ENCODE measurements at regions not wholly inside any gene's neighbourhood (a gene's known extent, or its start where the extent isn't known, plus 50 kb on each side); places are given as distances from the start of the nearest gene placed in this dataset.

DNA sequence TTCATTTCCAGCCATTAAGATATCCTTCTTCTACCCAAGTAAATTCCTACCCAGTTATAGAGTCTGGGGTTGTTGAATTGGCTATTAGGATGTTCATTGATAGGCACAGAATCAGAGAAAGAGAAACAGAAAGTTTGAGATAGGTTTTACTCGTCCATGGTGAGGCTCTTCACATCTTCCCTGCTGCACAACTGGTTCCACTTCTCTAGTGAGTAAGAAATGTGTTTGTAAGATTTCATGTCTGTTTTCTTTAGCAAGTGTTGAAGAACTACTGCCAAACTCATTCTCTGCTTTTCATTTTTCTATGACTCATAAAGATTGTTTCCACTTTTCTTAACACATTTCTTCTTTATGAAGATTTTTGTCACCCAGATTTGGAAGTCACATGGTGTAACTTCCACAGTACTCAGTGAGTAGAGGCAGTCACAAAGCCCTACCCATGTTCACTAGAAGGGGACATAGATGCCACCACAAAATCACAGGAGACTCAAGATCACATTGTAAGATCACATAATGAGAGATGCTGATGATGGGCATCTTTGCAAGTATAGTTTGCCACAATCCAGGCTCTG lies 152.3 kb downstream of the SNX7 start:
- Histone ChIP-seq H3K9me3 (ENCODE audit: severe bottlenecking) (no peaks in the 10 kb centered on the region), H3K36me3 (no peaks in the 10 kb centered on the region), H3K4me3 (ENCODE audit: low read depth, low read length) (no peak overlapping the region), H3K27me3 (ENCODE audit: insufficient read depth, low read depth, severe bottlenecking) (no peaks in the 10 kb centered on the region), H3K27ac (no peak overlapping the region)
- no peak for DNase-seq
- TF ChIP-seq, protein P1, sequence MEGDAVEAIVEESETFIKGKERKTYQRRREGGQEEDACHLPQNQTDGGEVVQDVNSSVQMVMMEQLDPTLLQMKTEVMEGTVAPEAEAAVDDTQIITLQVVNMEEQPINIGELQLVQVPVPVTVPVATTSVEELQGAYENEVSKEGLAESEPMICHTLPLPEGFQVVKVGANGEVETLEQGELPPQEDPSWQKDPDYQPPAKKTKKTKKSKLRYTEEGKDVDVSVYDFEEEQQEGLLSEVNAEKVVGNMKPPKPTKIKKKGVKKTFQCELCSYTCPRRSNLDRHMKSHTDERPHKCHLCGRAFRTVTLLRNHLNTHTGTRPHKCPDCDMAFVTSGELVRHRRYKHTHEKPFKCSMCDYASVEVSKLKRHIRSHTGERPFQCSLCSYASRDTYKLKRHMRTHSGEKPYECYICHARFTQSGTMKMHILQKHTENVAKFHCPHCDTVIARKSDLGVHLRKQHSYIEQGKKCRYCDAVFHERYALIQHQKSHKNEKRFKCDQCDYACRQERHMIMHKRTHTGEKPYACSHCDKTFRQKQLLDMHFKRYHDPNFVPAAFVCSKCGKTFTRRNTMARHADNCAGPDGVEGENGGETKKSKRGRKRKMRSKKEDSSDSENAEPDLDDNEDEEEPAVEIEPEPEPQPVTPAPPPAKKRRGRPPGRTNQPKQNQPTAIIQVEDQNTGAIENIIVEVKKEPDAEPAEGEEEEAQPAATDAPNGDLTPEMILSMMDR (IDR thresholded peaks at IDR 0.05; ENCODE audit: low read depth, low read length): no peak

DNA sequence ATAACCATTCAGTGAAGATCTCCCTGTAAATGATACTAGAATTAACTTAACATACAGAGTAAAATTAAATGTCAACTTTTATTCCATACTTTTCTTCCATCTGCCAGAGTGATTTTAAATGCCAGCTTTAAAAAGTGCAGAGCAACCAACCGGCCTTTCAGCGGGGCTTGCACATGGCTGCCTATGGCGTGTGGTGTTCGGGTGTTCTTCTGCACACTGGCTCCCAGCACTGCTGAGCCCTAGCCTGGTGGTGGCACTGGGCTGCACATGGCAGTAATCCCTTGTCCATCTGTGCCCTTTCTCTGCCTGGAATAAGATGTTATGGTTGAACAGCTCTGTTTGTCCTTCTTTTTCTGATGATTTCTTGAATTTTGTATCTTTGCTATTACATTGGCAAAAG lies 156.3 kb downstream of the SNX7 start:
- Histone ChIP-seq H3K36me3 (no peaks in the 10 kb centered on the region), H3K27me3 (ENCODE audit: insufficient read depth, low read depth, severe bottlenecking) (no peaks in the 10 kb centered on the region), H3K4me3 (ENCODE audit: low read depth, low read length) (no peak overlapping the region), H3K27ac (no peak overlapping the region), H3K9me3 (ENCODE audit: severe bottlenecking) (no peaks in the 10 kb centered on the region)
- TF ChIP-seq, protein P1 (IDR thresholded peaks at IDR 0.05; ENCODE audit: low read depth, low read length): no peak
- peak; percentile 21 for DNase-seq

DNA sequence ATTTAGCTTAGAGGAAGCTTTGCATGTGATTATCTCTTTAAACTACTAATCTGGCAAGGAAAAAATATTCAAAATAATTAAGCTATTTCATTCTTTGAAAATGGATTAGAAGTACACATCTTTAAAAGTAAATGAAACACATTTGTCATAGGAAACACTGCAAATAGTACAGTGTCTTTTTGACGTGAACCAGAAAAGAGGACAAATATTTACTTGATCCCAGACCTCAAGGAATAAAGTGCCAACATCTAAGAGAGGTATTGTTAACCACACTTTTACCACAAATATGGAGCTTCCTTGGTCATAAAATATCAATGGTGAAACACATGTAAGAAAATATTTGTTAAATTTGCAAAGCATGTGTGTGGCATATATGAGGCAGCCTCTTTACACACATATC lies 159.9 kb downstream of the SNX7 start:
- no peak for DNase-seq
- TF ChIP-seq, protein P1 (IDR thresholded peaks at IDR 0.05; ENCODE audit: low read depth, low read length): no peak
- H3K27ac ChIP-seq: no peak overlapping the region
- no peaks in the 10 kb centered on the region for H3K36me3 ChIP-seq
- no peaks in the 10 kb centered on the region for H3K27me3 ChIP-seq (ENCODE audit: insufficient read depth, low read depth, severe bottlenecking)
- no peaks in the 10 kb centered on the region for H3K9me3 ChIP-seq (ENCODE audit: severe bottlenecking)
- no peak overlapping the region for H3K4me3 ChIP-seq (ENCODE audit: low read depth, low read length)

DNA sequence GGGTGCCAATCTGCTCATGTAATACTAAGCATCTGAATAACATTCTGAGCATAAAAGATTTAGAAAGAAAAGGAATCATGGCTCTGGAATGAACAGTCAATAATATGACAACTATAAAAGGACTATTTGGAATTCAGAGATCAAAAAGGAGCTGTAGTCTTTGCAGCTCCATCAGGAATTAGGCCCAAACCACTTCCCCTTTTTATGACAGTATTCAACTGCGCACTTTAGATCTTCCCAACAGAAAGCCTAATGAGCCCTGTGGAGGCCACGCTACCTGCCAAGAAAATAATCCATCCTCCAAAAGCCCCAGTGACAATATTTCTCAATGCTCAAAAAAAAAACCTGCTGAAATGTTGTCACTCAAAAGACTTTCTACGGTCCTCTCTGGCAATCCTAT lies 163.2 kb downstream of the SNX7 start:
- Histone ChIP-seq H3K27me3 (ENCODE audit: insufficient read depth, low read depth, severe bottlenecking) (no peaks in the 10 kb centered on the region), H3K9me3 (ENCODE audit: severe bottlenecking) (no peaks in the 10 kb centered on the region), H3K27ac (no peak overlapping the region), H3K4me3 (ENCODE audit: low read depth, low read length) (no peak overlapping the region), H3K36me3 (no peaks in the 10 kb centered on the region)
- no peak for DNase-seq
- TF ChIP-seq, protein P1 (IDR thresholded peaks at IDR 0.05; ENCODE audit: low read depth, low read length): no peak

DNA sequence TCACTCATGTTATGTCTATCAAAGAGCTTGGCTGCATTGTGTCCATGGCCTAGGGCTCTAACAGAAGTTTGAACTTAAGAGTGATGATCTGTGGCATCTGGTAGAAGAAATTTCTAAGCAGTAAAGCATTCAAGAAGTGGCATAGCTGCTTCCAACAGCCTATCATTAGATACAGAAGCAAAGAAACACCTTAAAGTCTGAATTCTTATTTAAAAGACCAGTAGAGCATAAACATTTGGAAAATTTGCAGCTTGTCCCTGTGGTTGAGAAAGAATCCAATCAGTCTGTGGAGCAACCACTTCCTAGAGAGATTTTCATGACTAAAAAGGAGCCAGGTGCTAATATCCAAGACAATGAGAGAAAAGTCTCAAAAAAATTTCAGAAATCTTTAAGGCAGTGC lies 165.5 kb downstream of the SNX7 start:
- Histone ChIP-seq H3K27ac (no peak overlapping the region), H3K4me3 (ENCODE audit: low read depth, low read length) (no peak overlapping the region), H3K9me3 (ENCODE audit: severe bottlenecking) (no peaks in the 10 kb centered on the region), H3K27me3 (ENCODE audit: insufficient read depth, low read depth, severe bottlenecking) (no peaks in the 10 kb centered on the region), H3K36me3 (no peaks in the 10 kb centered on the region)
- TF ChIP-seq, protein P1 (IDR thresholded peaks at IDR 0.05; ENCODE audit: low read depth, low read length): no peak
- DNase-seq: no peak

DNA sequence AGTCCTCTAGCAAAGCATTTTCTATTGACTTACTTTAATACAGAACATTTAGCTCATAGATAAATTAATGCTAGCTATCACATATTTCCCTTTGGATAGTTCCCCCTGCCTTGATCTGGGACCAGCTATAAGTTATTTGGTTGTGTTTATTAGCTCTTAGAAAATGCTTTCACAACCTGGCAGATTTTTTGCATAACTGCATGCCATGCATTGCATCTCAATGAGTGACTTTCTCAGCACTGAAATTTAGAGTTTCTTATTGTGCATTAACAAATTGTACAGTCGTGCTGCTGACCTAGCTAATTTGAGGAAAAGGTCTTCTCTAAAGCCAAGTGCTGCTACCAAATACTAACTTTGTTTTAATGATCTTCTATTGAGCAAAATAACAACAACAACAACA lies 164.8 kb downstream of the PLPPR5 start:
- Histone ChIP-seq H3K36me3 (no peaks in the 10 kb centered on the region), H3K27ac (no peak overlapping the region), H3K9me3 (ENCODE audit: severe bottlenecking) (no peaks in the 10 kb centered on the region), H3K27me3 (ENCODE audit: insufficient read depth, low read depth, severe bottlenecking) (no peaks in the 10 kb centered on the region), H3K4me3 (ENCODE audit: low read depth, low read length) (no peak overlapping the region)
- TF ChIP-seq, protein P1 (IDR thresholded peaks at IDR 0.05; ENCODE audit: low read depth, low read length): no peak
- DNase-seq: no peak
